WTC11 (cell line): ENCODE measurements at regions not wholly inside any gene's neighbourhood (a gene's known extent, or its start where the extent isn't known, plus 50 kb on each side); places are given as distances from the start of the nearest gene placed in this dataset.

Experiments
- TF ChIP-seq, protein P1 (sequence below): sonication (generic); formaldehyde crosslinking; IDR thresholded peaks from 2 replicates; pipeline ENCODE4 v1.8.1; 2022; ENCODE audit warnings: mild to moderate bottlenecking, missing genetic modification reagents, moderate library complexity, borderline replicate concordance
- TF ChIP-seq, protein P2 (sequence below): fragments of 200-600 bp; IDR thresholded peaks from 2 replicates; pipeline ENCODE4 v1.8.0; 2022; ENCODE audit warnings: antibody characterized with exemption

DNA sequence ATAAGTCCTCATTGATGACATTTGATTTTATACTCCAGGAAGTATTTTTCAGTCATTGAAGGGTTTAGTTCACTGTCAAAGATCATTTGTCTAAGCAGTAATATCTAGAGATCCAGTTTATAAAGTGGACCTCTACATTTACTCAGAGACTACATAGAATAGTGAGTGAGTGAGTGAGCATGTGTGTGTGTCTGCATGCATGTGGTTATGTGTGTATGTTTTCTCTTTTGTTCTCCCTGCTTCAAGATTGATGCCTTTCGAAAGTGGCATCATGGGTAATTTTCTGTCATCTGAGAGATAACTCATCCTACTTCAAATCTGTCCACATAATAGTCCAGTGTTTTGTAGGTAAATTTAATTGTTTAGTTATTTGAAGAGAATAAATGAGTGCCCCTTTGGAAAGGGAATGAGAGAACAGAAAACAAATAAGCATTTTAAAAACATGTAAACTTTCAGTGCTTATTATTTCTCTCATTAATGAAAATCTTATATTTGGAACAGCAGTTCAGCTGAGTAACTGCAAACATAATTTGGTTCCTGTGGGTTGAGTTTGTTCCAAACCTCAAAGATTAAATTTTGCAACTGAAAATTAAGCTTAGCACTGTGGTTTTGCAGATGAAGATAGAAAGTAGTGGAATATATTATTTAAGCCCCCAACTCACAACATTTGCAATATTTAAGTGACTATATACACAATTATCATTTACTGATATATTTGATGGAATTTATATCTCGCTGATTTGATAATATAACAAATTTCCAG lies 1295.1 kb upstream of the C9orf72 start:
- TF ChIP-seq, protein P1, sequence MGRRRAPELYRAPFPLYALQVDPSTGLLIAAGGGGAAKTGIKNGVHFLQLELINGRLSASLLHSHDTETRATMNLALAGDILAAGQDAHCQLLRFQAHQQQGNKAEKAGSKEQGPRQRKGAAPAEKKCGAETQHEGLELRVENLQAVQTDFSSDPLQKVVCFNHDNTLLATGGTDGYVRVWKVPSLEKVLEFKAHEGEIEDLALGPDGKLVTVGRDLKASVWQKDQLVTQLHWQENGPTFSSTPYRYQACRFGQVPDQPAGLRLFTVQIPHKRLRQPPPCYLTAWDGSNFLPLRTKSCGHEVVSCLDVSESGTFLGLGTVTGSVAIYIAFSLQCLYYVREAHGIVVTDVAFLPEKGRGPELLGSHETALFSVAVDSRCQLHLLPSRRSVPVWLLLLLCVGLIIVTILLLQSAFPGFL (CRISPR knock-in tag) = no peak
- TF ChIP-seq, protein P2, sequence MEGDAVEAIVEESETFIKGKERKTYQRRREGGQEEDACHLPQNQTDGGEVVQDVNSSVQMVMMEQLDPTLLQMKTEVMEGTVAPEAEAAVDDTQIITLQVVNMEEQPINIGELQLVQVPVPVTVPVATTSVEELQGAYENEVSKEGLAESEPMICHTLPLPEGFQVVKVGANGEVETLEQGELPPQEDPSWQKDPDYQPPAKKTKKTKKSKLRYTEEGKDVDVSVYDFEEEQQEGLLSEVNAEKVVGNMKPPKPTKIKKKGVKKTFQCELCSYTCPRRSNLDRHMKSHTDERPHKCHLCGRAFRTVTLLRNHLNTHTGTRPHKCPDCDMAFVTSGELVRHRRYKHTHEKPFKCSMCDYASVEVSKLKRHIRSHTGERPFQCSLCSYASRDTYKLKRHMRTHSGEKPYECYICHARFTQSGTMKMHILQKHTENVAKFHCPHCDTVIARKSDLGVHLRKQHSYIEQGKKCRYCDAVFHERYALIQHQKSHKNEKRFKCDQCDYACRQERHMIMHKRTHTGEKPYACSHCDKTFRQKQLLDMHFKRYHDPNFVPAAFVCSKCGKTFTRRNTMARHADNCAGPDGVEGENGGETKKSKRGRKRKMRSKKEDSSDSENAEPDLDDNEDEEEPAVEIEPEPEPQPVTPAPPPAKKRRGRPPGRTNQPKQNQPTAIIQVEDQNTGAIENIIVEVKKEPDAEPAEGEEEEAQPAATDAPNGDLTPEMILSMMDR = no peak
